ENCODE measurements at regions not wholly inside any gene's neighbourhood (a gene's known extent, or its start where the extent isn't known, plus 50 kb on each side); places are given as distances from the start of the nearest gene placed in this dataset.
"Not testable (repeated sequence)": the region's sequence is repeated elsewhere in the genome, so short reads cannot be mapped to it uniquely, and the experiment has no call there.

GRCh38 chr5:157983906-157984551, 125.1 kb upstream of the CLINT1 start:
- DNase-seq (ENCODE audit: low spot score), result no peak

- DNase-seq (ENCODE audit: low spot score), result no peak
Observed at GRCh38 chr5:157978061-157978460, 119.1 kb upstream of the CLINT1 start.

GRCh38 chr5:157976429-157976828, 117.5 kb upstream of the CLINT1 start:
- DNase-seq (ENCODE audit: low spot score), result no peak

GRCh38 chr5:157972579-157972978, 113.6 kb upstream of the CLINT1 start:
- no peak for DNase-seq (ENCODE audit: low spot score)

GRCh38 chr5:157971571-157972216, 112.7 kb upstream of the CLINT1 start:
- DNase-seq (ENCODE audit: low spot score), result no peak

- DNase-seq (ENCODE audit: low spot score), result not testable (repeated sequence)
Observed at GRCh38 chr5:157968570-157968969, 109.6 kb upstream of the CLINT1 start.

- no peak for DNase-seq (ENCODE audit: low spot score)
Observed at GRCh38 chr5:157965989-157966388, 107.0 kb upstream of the CLINT1 start.

GRCh38 chr5:157965040-157965678, 106.2 kb upstream of the CLINT1 start:
- DNase-seq (ENCODE audit: low spot score), result no peak

- DNase-seq (ENCODE audit: low spot score), result no peak
Observed at GRCh38 chr5:157963761-157964160, 104.8 kb upstream of the CLINT1 start.

GRCh38 chr5:157963244-157963643, 104.3 kb upstream of the CLINT1 start:
- no peak for DNase-seq (ENCODE audit: low spot score)

GRCh38 chr5:157962686-157963085, 103.7 kb upstream of the CLINT1 start:
- not testable (repeated sequence) for DNase-seq (ENCODE audit: low spot score)

- DNase-seq (ENCODE audit: low spot score), result no peak
Observed at GRCh38 chr5:157961896-157962590, 103.1 kb upstream of the CLINT1 start.

GRCh38 chr5:157961176-157961575, 102.2 kb upstream of the CLINT1 start:
- DNase-seq (ENCODE audit: low spot score), result no peak

GRCh38 chr5:157959370-157959769, 100.4 kb upstream of the CLINT1 start:
- no peak for DNase-seq (ENCODE audit: low spot score)

- no peak for DNase-seq (ENCODE audit: low spot score)
Observed at GRCh38 chr5:157956271-157956885, 97.4 kb upstream of the CLINT1 start.

GRCh38 chr5:157955541-157956172, 96.7 kb upstream of the CLINT1 start:
- DNase-seq (ENCODE audit: low spot score), result no peak

- DNase-seq (ENCODE audit: low spot score), result no peak
Observed at GRCh38 chr5:157952374-157952685, 93.4 kb upstream of the CLINT1 start.

GRCh38 chr5:157951673-157952373, 92.9 kb upstream of the CLINT1 start:
- DNase-seq (ENCODE audit: low spot score), result no peak

- DNase-seq (ENCODE audit: low spot score), result no peak
Observed at GRCh38 chr5:157949520-157949919, 90.6 kb upstream of the CLINT1 start.

- DNase-seq (ENCODE audit: low spot score), result peak; percentile 94
Observed at GRCh38 chr5:157948738-157949410, 89.9 kb upstream of the CLINT1 start.

- no peak for DNase-seq (ENCODE audit: low spot score)
Observed at GRCh38 chr5:157947156-157947555, 88.2 kb upstream of the CLINT1 start.
